AG04450 (cell line): ENCODE measurements at regions not wholly inside any gene's neighbourhood (a gene's known extent, or its start where the extent isn't known, plus 50 kb on each side); places are given as distances from the start of the nearest gene placed in this dataset.

Source experiments
- CTCF ChIA-PET: fragments of 300-600, 350-600 bp; formaldehyde crosslinking; extraction: SDS; loops from one replicate; lab custom pipeline; 2022; ENCODE audit warnings: antibody characterized with exemption, inconsistent platforms; lab: Charles Lee
- POLR2A ChIA-PET: fragments of 350-600 bp; formaldehyde crosslinking; extraction: SDS; loops from one replicate; lab custom pipeline; 2021; ENCODE audit warnings: antibody characterized with exemption, inconsistent platforms; lab: Yijun Ruan, JAX
- DNase-seq: peaks from one replicate; pipeline ENCODE4 v3.0.0-alpha.2; 2011; ENCODE audit warnings: low read depth, low spot score
- H3K27ac ChIP-seq: one replicate; pipeline ENCODE4 v1.5.1; 2012; ENCODE audit warnings: low read depth, low read length, control low read depth
- H3K27me3 ChIP-seq: one replicate; pipeline ENCODE4 v1.6.0; 2012; ENCODE audit warnings: low read length; ENCODE audit not compliant: control insufficient read depth, insufficient read depth
- H3K4me3 ChIP-seq: 2 replicates; pipeline ENCODE4 v1.5.1; 2011; ENCODE audit warnings: mild to moderate bottlenecking, low read depth, low read length, control low read depth
- H3K9me3 ChIP-seq: 2 replicates; pipeline ENCODE4 v1.5.1; 2012; ENCODE audit warnings: low read length; ENCODE audit not compliant: control insufficient read depth, insufficient read depth
- CTCF ChIP-seq: IDR thresholded peaks from 2 replicates; pipeline ENCODE4 v1.5.1; 2011; ENCODE audit warnings: low read depth, low read length, control low read depth, inconsistent platforms

- H3K4me3 ChIP-seq = no peak overlapping the region
- CTCF ChIA-PET = interaction anchor here (0.6 kb wide), 1 partner anchor 322 kb away, joined by 5 read pairs; no protein-coding TSS in a partner anchor
- no peak overlapping the region for H3K27ac ChIP-seq
- TF ChIP-seq CTCF = no peak
- H3K9me3 ChIP-seq = no peaks in the 10 kb centered on the region
- POLR2A ChIA-PET = interaction anchor here (0.7 kb wide), 1 partner anchor 224 kb away, joined by 10 read pairs; no protein-coding TSS in a partner anchor
- no peak for DNase-seq
- peaks cover 14% of the 10 kb centered on the region for H3K27me3 ChIP-seq
Observed at GRCh38 chr14:76324133-76324532, 51.8 kb upstream of the ESRRB start.
